ENCODE measurements at regions not wholly inside any gene's neighbourhood (a gene's known extent, or its start where the extent isn't known, plus 50 kb on each side); places are given as distances from the start of the nearest gene placed in this dataset.

- H3K4me1 Mint-ChIP-seq: no peaks in the 10 kb centered on the region
- no peak for DNase-seq
- TF ChIP-seq, protein P1, sequence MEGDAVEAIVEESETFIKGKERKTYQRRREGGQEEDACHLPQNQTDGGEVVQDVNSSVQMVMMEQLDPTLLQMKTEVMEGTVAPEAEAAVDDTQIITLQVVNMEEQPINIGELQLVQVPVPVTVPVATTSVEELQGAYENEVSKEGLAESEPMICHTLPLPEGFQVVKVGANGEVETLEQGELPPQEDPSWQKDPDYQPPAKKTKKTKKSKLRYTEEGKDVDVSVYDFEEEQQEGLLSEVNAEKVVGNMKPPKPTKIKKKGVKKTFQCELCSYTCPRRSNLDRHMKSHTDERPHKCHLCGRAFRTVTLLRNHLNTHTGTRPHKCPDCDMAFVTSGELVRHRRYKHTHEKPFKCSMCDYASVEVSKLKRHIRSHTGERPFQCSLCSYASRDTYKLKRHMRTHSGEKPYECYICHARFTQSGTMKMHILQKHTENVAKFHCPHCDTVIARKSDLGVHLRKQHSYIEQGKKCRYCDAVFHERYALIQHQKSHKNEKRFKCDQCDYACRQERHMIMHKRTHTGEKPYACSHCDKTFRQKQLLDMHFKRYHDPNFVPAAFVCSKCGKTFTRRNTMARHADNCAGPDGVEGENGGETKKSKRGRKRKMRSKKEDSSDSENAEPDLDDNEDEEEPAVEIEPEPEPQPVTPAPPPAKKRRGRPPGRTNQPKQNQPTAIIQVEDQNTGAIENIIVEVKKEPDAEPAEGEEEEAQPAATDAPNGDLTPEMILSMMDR (IDR thresholded peaks at IDR 0.05): no peak
- no peak overlapping the region for H3K4me3 Mint-ChIP-seq
- H3K9me3 Mint-ChIP-seq: no peaks in the 10 kb centered on the region
- no peaks in the 10 kb centered on the region for H3K36me3 Mint-ChIP-seq (ENCODE audit: low read depth)
- H3K27me3 Mint-ChIP-seq (ENCODE audit: low read depth, poor library complexity): no peaks in the 10 kb centered on the region
- no peak overlapping the region for H3K27ac Mint-ChIP-seq
These were observed 175.6 kb upstream of the COX7C start for GRCh38 chr5:86442036-86442745.

- Mint-ChIP-seq H3K4me3 (no peak overlapping the region), H3K27ac (no peak overlapping the region), H3K4me1 (no peaks in the 10 kb centered on the region), H3K9me3 (no peaks in the 10 kb centered on the region), H3K36me3 (ENCODE audit: low read depth) (no peaks in the 10 kb centered on the region), H3K27me3 (ENCODE audit: low read depth, poor library complexity) (no peaks in the 10 kb centered on the region)
- TF ChIP-seq, protein P1 (IDR thresholded peaks at IDR 0.05): no peak
- no peak for DNase-seq
These were observed 170.4 kb upstream of the COX7C start for GRCh38 chr5:86447362-86447761.

GRCh38 chr5:86452251-86452650 lies 165.5 kb upstream of the COX7C start:
- no peak for DNase-seq
- no peak overlapping the region for H3K27ac Mint-ChIP-seq
- no peaks in the 10 kb centered on the region for H3K27me3 Mint-ChIP-seq (ENCODE audit: low read depth, poor library complexity)
- no peaks in the 10 kb centered on the region for H3K4me1 Mint-ChIP-seq
- H3K9me3 Mint-ChIP-seq: peaks cover 7% of the 10 kb centered on the region
- no peaks in the 10 kb centered on the region for H3K36me3 Mint-ChIP-seq (ENCODE audit: low read depth)
- TF ChIP-seq, protein P1 (IDR thresholded peaks at IDR 0.05): no peak
- H3K4me3 Mint-ChIP-seq: no peak overlapping the region

GRCh38 chr5:86460519-86460918 lies 157.2 kb upstream of the COX7C start:
- Mint-ChIP-seq H3K27ac (no peak overlapping the region), H3K27me3 (ENCODE audit: low read depth, poor library complexity) (no peaks in the 10 kb centered on the region), H3K4me3 (no peak overlapping the region), H3K4me1 (peaks cover 5% of the 10 kb centered on the region), H3K36me3 (ENCODE audit: low read depth) (peaks cover under 1% of the 10 kb centered on the region), H3K9me3 (peaks cover 32% of the 10 kb centered on the region)
- DNase-seq: no peak
- TF ChIP-seq, protein P1 (IDR thresholded peaks at IDR 0.05): no peak

DNA sequence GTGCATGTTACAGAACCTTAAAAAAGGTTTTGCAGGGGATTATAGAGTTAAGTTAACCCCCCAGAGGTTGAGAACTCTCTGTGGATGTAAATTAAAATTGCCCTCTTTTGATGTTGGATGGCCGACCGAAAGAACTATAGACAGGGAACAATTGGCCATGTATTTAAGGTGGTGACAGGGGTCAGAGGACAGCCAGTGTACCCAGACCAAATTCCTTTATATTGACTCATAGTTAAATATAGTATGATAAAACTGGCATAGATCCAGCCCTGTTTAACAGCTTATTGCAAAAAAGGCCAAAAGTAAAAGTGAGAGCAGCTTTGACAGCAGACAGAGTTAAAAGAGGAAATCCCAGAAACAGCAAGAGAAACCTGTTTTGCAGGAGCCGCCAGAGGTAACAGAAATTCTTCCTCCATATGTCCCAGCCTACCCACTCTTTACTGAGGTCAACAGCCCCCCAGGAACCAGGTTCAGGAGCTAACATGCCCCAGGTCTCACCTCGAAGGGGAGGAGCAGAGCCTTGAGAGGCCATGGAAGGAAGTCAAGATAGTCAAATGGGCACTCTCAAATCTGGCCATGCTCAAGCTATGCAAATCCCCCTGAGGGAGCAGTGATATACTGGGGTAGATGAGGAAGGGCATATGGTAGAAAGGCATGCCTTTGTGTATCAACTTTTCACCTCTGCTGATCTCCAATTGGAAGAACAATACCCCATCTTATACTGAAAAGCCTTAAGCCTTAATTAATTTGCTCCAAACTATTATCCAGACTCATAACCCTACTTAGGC lies 156.4 kb upstream of the COX7C start:
- peak overlapping the region; percentile 68 for H3K27ac Mint-ChIP-seq
- no peaks in the 10 kb centered on the region for H3K27me3 Mint-ChIP-seq (ENCODE audit: low read depth, poor library complexity)

More for the DNA sequence above, 156.4 kb upstream of the COX7C start:
- peaks cover 6% of the 10 kb centered on the region for H3K36me3 Mint-ChIP-seq (ENCODE audit: low read depth)
- peaks cover 34% of the 10 kb centered on the region for H3K9me3 Mint-ChIP-seq
- peaks cover 5% of the 10 kb centered on the region for H3K4me1 Mint-ChIP-seq
- DNase-seq: no peak
- H3K4me3 Mint-ChIP-seq: no peak overlapping the region
- TF ChIP-seq, protein P1 (IDR thresholded peaks at IDR 0.05): no peak
